ENCODE measurements at regions not wholly inside any gene's neighbourhood (a gene's known extent, or its start where the extent isn't known, plus 50 kb on each side); places are given as distances from the start of the nearest gene placed in this dataset.
A peak's percentile ranks its signal among the peaks of the same experiment; 100 is the strongest.
"Not testable (repeated sequence)": the region's sequence is repeated elsewhere in the genome, so short reads cannot be mapped to it uniquely, and the experiment has no call there.

- DNase-seq (ENCODE audit: low read depth, low spot score) = no peak
These were observed 326.7 kb downstream of the BCKDHB start for GRCh38 chr6:80433010-80433672.

- peak; percentile 5 for DNase-seq (ENCODE audit: low read depth, low spot score)
These were observed 318.8 kb downstream of the BCKDHB start for GRCh38 chr6:80425089-80425823.

GRCh38 chr6:80411486-80411885, 305.0 kb downstream of the BCKDHB start:
- no peak for DNase-seq (ENCODE audit: low read depth, low spot score)

GRCh38 chr6:80407976-80408375, 301.5 kb downstream of the BCKDHB start:
- not testable (repeated sequence) for DNase-seq (ENCODE audit: low read depth, low spot score)

GRCh38 chr6:80404889-80405288, 298.4 kb downstream of the BCKDHB start:
- no peak for DNase-seq (ENCODE audit: low read depth, low spot score)

GRCh38 chr6:80403365-80403764, 296.9 kb downstream of the BCKDHB start:
- DNase-seq (ENCODE audit: low read depth, low spot score) = no peak

- no peak for DNase-seq (ENCODE audit: low read depth, low spot score)
These were observed 295.8 kb downstream of the BCKDHB start for GRCh38 chr6:80402266-80402665.
